CD4-positive, alpha-beta memory T cell (primary cell): ENCODE measurements at regions not wholly inside any gene's neighbourhood (a gene's known extent, or its start where the extent isn't known, plus 50 kb on each side); places are given as distances from the start of the nearest gene placed in this dataset.

ENCODE experiments used
- CTCF ChIA-PET: fragments of 350-600 bp; sonication (Branson Sonifier 250); formaldehyde crosslinking; loops from one replicate; lab custom pipeline; 2021; ENCODE audit warnings: inconsistent platforms; ENCODE audit not compliant: partially characterized antibody; lab: Charles Lee
- POLR2A ChIA-PET: fragments of 350-600 bp; sonication (Branson Sonifier 250); formaldehyde crosslinking; loops from one replicate; lab custom pipeline; 2021; ENCODE audit not compliant: partially characterized antibody; lab: Charles Lee
- DNase-seq, 5 donors: peaks; one replicate each; pipeline versions ENCODE4 v3.0.0 to v3.0.0-alpha.2; 2020 to 2022; ENCODE audit warnings: mixed read lengths in 1 of 5
- H3K27ac ChIP-seq: one replicate; pipeline ENCODE4 v1.7.0; 2013; ENCODE audit warnings: low read depth, low read length
- H3K27me3 ChIP-seq: 2 replicates; pipeline ENCODE4 v1.7.0; 2013; ENCODE audit warnings: mild to moderate bottlenecking, low read length, moderate library complexity; ENCODE audit not compliant: insufficient read depth
- H3K36me3 ChIP-seq: 2 replicates; pipeline ENCODE4 v1.7.0; 2013; ENCODE audit warnings: mild to moderate bottlenecking, low read length, moderate library complexity; ENCODE audit not compliant: insufficient read depth
- H3K4me1 ChIP-seq: 2 replicates; pipeline ENCODE4 v1.7.0; 2013; ENCODE audit warnings: mild to moderate bottlenecking, low read length, moderate library complexity; ENCODE audit not compliant: insufficient read depth
- H3K4me3 ChIP-seq, 2 donors: one replicate each; pipeline ENCODE4 v1.7.0; 2013; ENCODE audit warnings: low read length in 2 of 2, mild to moderate bottlenecking in 1 of 2
- H3K9me3 ChIP-seq, 2 donors: one replicate each; pipeline ENCODE4 v1.7.0; 2013; ENCODE audit warnings: low read length in 2 of 2, control low read depth in 1 of 2; ENCODE audit not compliant: control insufficient read depth in 1 of 2
- H3K27ac Mint-ChIP-seq, 7 donors: one replicate each; pipeline ENCODE4 v1.8.0; 2020 to 2021; ENCODE audit warnings: mixed read lengths in 7 of 7, mild to moderate bottlenecking in 6 of 7, inconsistent platforms in 3 of 7, moderate library complexity in 3 of 7
- H3K27me3 Mint-ChIP-seq, 2 donors: one replicate each; pipeline ENCODE4 v1.8.0; 2020 to 2021; ENCODE audit warnings: mixed read lengths in 2 of 2
- H3K36me3 Mint-ChIP-seq, 2 donors: one replicate each; pipeline ENCODE4 v1.8.0; 2020 to 2021; ENCODE audit warnings: mixed read lengths in 2 of 2, inconsistent platforms in 1 of 2, mild to moderate bottlenecking in 1 of 2
- H3K4me1 Mint-ChIP-seq, 4 donors: one replicate each; pipeline ENCODE4 v1.8.0; 2020 to 2021; ENCODE audit warnings: mixed read lengths in 4 of 4, mild to moderate bottlenecking in 1 of 4
- H3K4me3 Mint-ChIP-seq, 8 donors: one replicate each; pipeline ENCODE4 v1.8.0; 2020 to 2021; ENCODE audit warnings: mixed read lengths in 8 of 8, mild to moderate bottlenecking in 7 of 8, moderate library complexity in 6 of 8, inconsistent platforms in 3 of 8
- H3K9me3 Mint-ChIP-seq, 8 donors: one replicate each; pipeline ENCODE4 v1.8.0; 2020 to 2021; ENCODE audit warnings: mixed read lengths in 8 of 8, mild to moderate bottlenecking in 5 of 8, inconsistent platforms in 3 of 8, moderate library complexity in 1 of 8
- intact Hi-C: fragments of 100-400 bp; cut with micrococcal nuclease; formaldehyde crosslinking; loops from one replicate; pipeline ENCODE4 v1.15.1; 2023

GRCh38 chr1:235045034-235045690 lies 83.5 kb downstream of the TOMM20 start:
- H3K36me3 Mint-ChIP-seq = no peaks in the 10 kb centered on the region
- Histone ChIP-seq H3K27ac (no peak overlapping the region), H3K36me3 (no peaks in the 10 kb centered on the region), H3K4me1 (peaks cover 18% of the 10 kb centered on the region), H3K27me3 (no peaks in the 10 kb centered on the region), H3K4me3 (no peak overlapping the region), H3K9me3 (no peaks in the 10 kb centered on the region)
- no peaks in the 10 kb centered on the region for H3K27me3 Mint-ChIP-seq
- H3K27ac Mint-ChIP-seq = peak overlapping the region; percentile 5 to 72 (median 14)
- intact Hi-C loops = no loop called here
- peaks cover 19 to 29% (median 23%) of the 10 kb centered on the region in 4 donors for H3K4me1 Mint-ChIP-seq
- no peaks in the 10 kb centered on the region for H3K9me3 Mint-ChIP-seq
- H3K4me3 Mint-ChIP-seq = no peak overlapping the region
- ChIA-PET POLR2A (no interaction called here), CTCF (interaction anchor here (1.4 to 1.7 kb wide), 2 partner anchors 38 to 434 kb away, joined by 4 read pairs; no protein-coding TSS in a partner anchor)
- no peak for DNase-seq

- no peak overlapping the region for H3K27ac ChIP-seq
- H3K36me3 ChIP-seq = no peaks in the 10 kb centered on the region
- peaks cover 0 to 4% of the 10 kb centered on the region in 2 donors for H3K9me3 ChIP-seq
- H3K4me1 ChIP-seq = peaks cover 15% of the 10 kb centered on the region
- peaks cover 3 to 13% (median 11%) of the 10 kb centered on the region in 8 donors for H3K9me3 Mint-ChIP-seq
- H3K4me3 Mint-ChIP-seq = no peak overlapping the region
- CTCF ChIA-PET = no interaction called here
- intact Hi-C loops = no loop called here
- no peaks in the 10 kb centered on the region for H3K27me3 ChIP-seq
- POLR2A ChIA-PET = no interaction called here
- peaks cover 2 to 4% of the 10 kb centered on the region in 2 donors for H3K36me3 Mint-ChIP-seq
- no peak for DNase-seq
- no peak overlapping the region for H3K27ac Mint-ChIP-seq
- no peaks in the 10 kb centered on the region for H3K27me3 Mint-ChIP-seq
- peaks cover 18 to 28% (median 22%) of the 10 kb centered on the region in 4 donors for H3K4me1 Mint-ChIP-seq
- H3K4me3 ChIP-seq = no peak overlapping the region
Observed at GRCh38 chr1:235043234-235043633, 85.4 kb downstream of the TOMM20 start.

- no peak for DNase-seq
- CTCF ChIA-PET = no interaction called here
- Histone ChIP-seq H3K4me3 (no peak overlapping the region), H3K4me1 (peaks cover 7% of the 10 kb centered on the region), H3K27ac (no peak overlapping the region), H3K9me3 (peaks cover 0 to 4% of the 10 kb centered on the region in 2 donors), H3K36me3 (no peaks in the 10 kb centered on the region), H3K27me3 (no peaks in the 10 kb centered on the region)
- Mint-ChIP-seq H3K9me3 (peaks cover 3 to 19% (median 15%) of the 10 kb centered on the region in 8 donors), H3K4me1 (peaks cover 7 to 11% (median 8%) of the 10 kb centered on the region in 4 donors), H3K36me3 (peaks cover 4 to 6% of the 10 kb centered on the region in 2 donors), H3K27me3 (no peaks in the 10 kb centered on the region), H3K27ac (no peak overlapping the region), H3K4me3 (no peak overlapping the region)
- intact Hi-C loops = no loop called here
- POLR2A ChIA-PET = no interaction called here
Observed at GRCh38 chr1:235038701-235039100, 89.9 kb downstream of the TOMM20 start.

- intact Hi-C loops = no loop called here
- Mint-ChIP-seq H3K27me3 (no peaks in the 10 kb centered on the region), H3K36me3 (peaks cover 4 to 6% of the 10 kb centered on the region in 2 donors), H3K9me3 (peaks cover 3 to 19% (median 15%) of the 10 kb centered on the region in 8 donors), H3K4me1 (peaks cover 2 to 3% (median 2%) of the 10 kb centered on the region in 4 donors), H3K4me3 (no peak overlapping the region), H3K27ac (no peak overlapping the region)
- Histone ChIP-seq H3K27me3 (no peaks in the 10 kb centered on the region), H3K4me1 (peaks cover 2% of the 10 kb centered on the region), H3K36me3 (no peaks in the 10 kb centered on the region), H3K27ac (no peak overlapping the region), H3K4me3 (no peak overlapping the region), H3K9me3 (peaks cover 0 to 4% of the 10 kb centered on the region in 2 donors)
- DNase-seq = no peak
- CTCF ChIA-PET = no interaction called here
- POLR2A ChIA-PET = no interaction called here
Observed at GRCh38 chr1:235035928-235036327, 92.7 kb downstream of the TOMM20 start.

- peaks cover 0 to 1% (median 0%) of the 10 kb centered on the region in 4 donors for H3K4me1 Mint-ChIP-seq
- CTCF ChIA-PET = interaction anchor here (1.4 kb wide), 1 partner anchor 19 kb away, joined by 4 read pairs; no protein-coding TSS in a partner anchor
- no peak overlapping the region for H3K27ac Mint-ChIP-seq
- POLR2A ChIA-PET = interaction anchor here (0.6 kb wide), 1 partner anchor 106 kb away, joined by 4 read pairs; no protein-coding TSS in a partner anchor
- H3K4me3 ChIP-seq = no peak overlapping the region
- H3K27ac ChIP-seq = no peak overlapping the region
- no peak for DNase-seq
- no peaks in the 10 kb centered on the region for H3K27me3 ChIP-seq
- no peaks in the 10 kb centered on the region for H3K4me1 ChIP-seq
- intact Hi-C loops = no loop called here
- H3K36me3 ChIP-seq = no peaks in the 10 kb centered on the region
- H3K27me3 Mint-ChIP-seq = no peaks in the 10 kb centered on the region
- H3K36me3 Mint-ChIP-seq = no peaks in the 10 kb centered on the region
- H3K9me3 Mint-ChIP-seq = peaks cover 0 to 3% (median 0%) of the 10 kb centered on the region in 8 donors
- no peaks in the 10 kb centered on the region for H3K9me3 ChIP-seq
- H3K4me3 Mint-ChIP-seq = no peak overlapping the region
Observed at GRCh38 chr1:235030919-235031596, 97.6 kb downstream of the TOMM20 start.

GRCh38 chr1:235027862-235028250 lies 100.8 kb downstream of the TOMM20 start:
- Mint-ChIP-seq H3K27me3 (no peaks in the 10 kb centered on the region), H3K4me1 (peaks cover 0 to 1% (median 0%) of the 10 kb centered on the region in 4 donors), H3K4me3 (no peak overlapping the region), H3K27ac (peak overlapping the region in 1 of 7 donors; percentile 18), H3K9me3 (peaks cover 0 to 3% (median 0%) of the 10 kb centered on the region in 8 donors), H3K36me3 (no peaks in the 10 kb centered on the region)
- Histone ChIP-seq H3K4me1 (no peaks in the 10 kb centered on the region), H3K27me3 (no peaks in the 10 kb centered on the region), H3K4me3 (no peak overlapping the region), H3K9me3 (no peaks in the 10 kb centered on the region), H3K27ac (no peak overlapping the region), H3K36me3 (no peaks in the 10 kb centered on the region)
- no peak for DNase-seq
- CTCF ChIA-PET = no interaction called here
- intact Hi-C loops = no loop called here
- POLR2A ChIA-PET = no interaction called here

- no peaks in the 10 kb centered on the region for H3K36me3 Mint-ChIP-seq
- Histone ChIP-seq H3K27me3 (no peaks in the 10 kb centered on the region), H3K9me3 (no peaks in the 10 kb centered on the region), H3K4me1 (no peaks in the 10 kb centered on the region), H3K36me3 (no peaks in the 10 kb centered on the region), H3K4me3 (no peak overlapping the region), H3K27ac (no peak overlapping the region)
- no peak overlapping the region for H3K4me3 Mint-ChIP-seq
- no peaks in the 10 kb centered on the region for H3K27me3 Mint-ChIP-seq
- POLR2A ChIA-PET = no interaction called here
- peaks cover 0 to 1% (median 0%) of the 10 kb centered on the region in 4 donors for H3K4me1 Mint-ChIP-seq
- DNase-seq = no peak
- peaks cover 0 to 3% (median 0%) of the 10 kb centered on the region in 8 donors for H3K9me3 Mint-ChIP-seq
- H3K27ac Mint-ChIP-seq = peak overlapping the region in 1 of 7 donors; percentile 6
- intact Hi-C loops = no loop called here
- CTCF ChIA-PET = no interaction called here
Observed at GRCh38 chr1:235027076-235027861, 101.4 kb downstream of the TOMM20 start.
